Liver (tissue), 8 donors: ENCODE measurements at regions not wholly inside any gene's neighbourhood (a gene's known extent, or its start where the extent isn't known, plus 50 kb on each side); places are given as distances from the start of the nearest gene placed in this dataset.

Source experiments
- DNase-seq: peaks from one replicate; pipeline ENCODE4 v3.0.0-alpha.2; 2017; ENCODE audit warnings: low spot score
- H3K27ac ChIP-seq, 2 donors: one replicate each; pipeline ENCODE4 v1.7.0; 2013; ENCODE audit warnings: inconsistent platforms in 2 of 2, low read length in 2 of 2, control low read depth in 1 of 2, low read depth in 1 of 2, mild to moderate bottlenecking in 1 of 2
- H3K27me3 ChIP-seq, 4 donors: one replicate each; pipeline versions ENCODE4 v1.6.1 to v1.7.0; 2013; ENCODE audit warnings: low read length in 3 of 4, inconsistent platforms in 1 of 4, mild to moderate bottlenecking in 1 of 4, moderate library complexity in 1 of 4; ENCODE audit not compliant: control insufficient read depth in 4 of 4, insufficient read depth in 4 of 4
- H3K36me3 ChIP-seq, 4 donors: one replicate each; pipeline versions ENCODE4 v1.6.1 to v1.7.0; 2013; ENCODE audit warnings: low read length in 3 of 4, mild to moderate bottlenecking in 3 of 4, low read depth in 1 of 4, moderate library complexity in 1 of 4; ENCODE audit not compliant: control insufficient read depth in 4 of 4, insufficient read depth in 3 of 4
- H3K4me1 ChIP-seq, 4 donors: one replicate each; pipeline versions ENCODE4 v1.6.1 to v1.7.0; 2013; ENCODE audit warnings: low read length in 3 of 4, mild to moderate bottlenecking in 3 of 4, moderate library complexity in 1 of 4; ENCODE audit not compliant: control insufficient read depth in 4 of 4, insufficient read depth in 4 of 4
- H3K4me3 ChIP-seq, 3 donors: one replicate each; pipeline versions ENCODE4 v1.6.1 to v1.7.0; 2013; ENCODE audit warnings: low read length in 3 of 3, control low read depth in 1 of 3, low read depth in 1 of 3, mild to moderate bottlenecking in 1 of 3
- H3K9ac ChIP-seq, 2 donors: one replicate each; pipeline ENCODE4 v1.7.0; 2013; ENCODE audit warnings: low read length in 2 of 2, mild to moderate bottlenecking in 2 of 2, moderate library complexity in 2 of 2, control low read depth in 1 of 2, low read depth in 1 of 2
- H3K9me3 ChIP-seq, 4 donors: one replicate each; pipeline versions ENCODE4 v1.6.1 to v1.7.0; 2013; ENCODE audit warnings: low read length in 3 of 4; ENCODE audit not compliant: control insufficient read depth in 4 of 4
- EGR1 ChIP-seq, 2 donors: IDR thresholded peaks; 2 replicates each; pipeline ENCODE4 v1.6.1; 2016 to 2018; ENCODE audit warnings: antibody characterized with exemption in 2 of 2, low read depth in 2 of 2
- FOXA1 ChIP-seq: IDR thresholded peaks from 2 replicates; pipeline ENCODE4 v1.6.1; 2016; ENCODE audit warnings: antibody characterized with exemption
- FOXA2 ChIP-seq: IDR thresholded peaks from 2 replicates; pipeline ENCODE4 v1.6.1; 2016; ENCODE audit warnings: antibody characterized with exemption
- GABPA ChIP-seq, 2 donors: IDR thresholded peaks in 1 of 2; conservative IDR thresholded peaks in 1 of 2; 2 replicates each; pipeline ENCODE4 v1.6.1; 2016; ENCODE audit warnings: antibody characterized with exemption in 2 of 2, mild to moderate bottlenecking in 1 of 2, moderate library complexity in 1 of 2
- HNF4A ChIP-seq, 2 donors: conservative IDR thresholded peaks; 2 replicates each; pipeline ENCODE4 v1.6.1; 2016; ENCODE audit warnings: antibody characterized with exemption in 2 of 2, mild to moderate bottlenecking in 2 of 2
- HNF4G ChIP-seq: IDR thresholded peaks from 2 replicates; pipeline ENCODE4 v1.6.1; 2016; ENCODE audit warnings: antibody characterized with exemption
- JUND ChIP-seq, 2 donors: IDR thresholded peaks; 2 replicates each; pipeline ENCODE4 v1.6.1; 2016; ENCODE audit warnings: antibody characterized with exemption in 2 of 2
- NR2F2 ChIP-seq: IDR thresholded peaks from 2 replicates; pipeline ENCODE4 v1.6.1; 2016; ENCODE audit warnings: antibody characterized with exemption
- RAD21 ChIP-seq, 2 donors: IDR thresholded peaks; 2 replicates each; pipeline ENCODE4 v1.6.1; 2016; ENCODE audit warnings: antibody characterized with exemption in 2 of 2, mild to moderate bottlenecking in 2 of 2
- RXRA ChIP-seq, 2 donors: IDR thresholded peaks; 2 replicates each; pipeline ENCODE4 v1.6.1; 2017 to 2018; ENCODE audit warnings: antibody characterized with exemption in 2 of 2, mild to moderate bottlenecking in 1 of 2
- SP1 ChIP-seq: IDR thresholded peaks from 2 replicates; pipeline ENCODE4 v1.6.1; 2018; ENCODE audit warnings: antibody characterized with exemption, mild to moderate bottlenecking
- TAF1 ChIP-seq: conservative IDR thresholded peaks from 2 replicates; pipeline ENCODE4 v1.6.1; 2016; ENCODE audit warnings: antibody characterized with exemption, mild to moderate bottlenecking
- YY1 ChIP-seq: IDR thresholded peaks from 2 replicates; pipeline ENCODE4 v1.6.1; 2016; ENCODE audit warnings: antibody characterized with exemption, mild to moderate bottlenecking
- WGBS: extraction: QIAGEN DNeasy Blood & Tissue Kit; methylation state at CpG from one replicate; pipeline ENCODE4 v1.1.7; 2013; 5-methylcytosine and 5-hydroxymethylcytosine counted together
- TF ChIP-seq, protein P1 (sequence below): fragments of 150-350 bp; IDR thresholded peaks from 2 replicates; pipeline ENCODE4 v1.5.1; 2017; ENCODE audit warnings: improper control_type of control experiment, low read depth, low read length; ENCODE audit not compliant: missing input control
- TF ChIP-seq, protein P2 (sequence below): IDR thresholded peaks from 2 replicates; pipeline ENCODE4 v1.6.1; 2016; ENCODE audit warnings: antibody characterized with exemption
- TF ChIP-seq, protein P3 (sequence below): IDR thresholded peaks from 2 replicates; pipeline ENCODE4 v1.6.1; 2016; ENCODE audit warnings: antibody characterized with exemption, mild to moderate bottlenecking
- TF ChIP-seq, protein P4 (sequence below): IDR thresholded peaks from 2 replicates; pipeline ENCODE4 v1.6.1; 2016; ENCODE audit warnings: antibody characterized with exemption
- TF ChIP-seq, protein P5 (sequence below): IDR thresholded peaks from 2 replicates; pipeline ENCODE4 v1.6.1; 2016; ENCODE audit warnings: antibody characterized with exemption
- donor health status: healthy.
- donor health status: healthy.
- donor health status: healthy.
- donor health status: healthy.
- donor health status: healthy.

DNA sequence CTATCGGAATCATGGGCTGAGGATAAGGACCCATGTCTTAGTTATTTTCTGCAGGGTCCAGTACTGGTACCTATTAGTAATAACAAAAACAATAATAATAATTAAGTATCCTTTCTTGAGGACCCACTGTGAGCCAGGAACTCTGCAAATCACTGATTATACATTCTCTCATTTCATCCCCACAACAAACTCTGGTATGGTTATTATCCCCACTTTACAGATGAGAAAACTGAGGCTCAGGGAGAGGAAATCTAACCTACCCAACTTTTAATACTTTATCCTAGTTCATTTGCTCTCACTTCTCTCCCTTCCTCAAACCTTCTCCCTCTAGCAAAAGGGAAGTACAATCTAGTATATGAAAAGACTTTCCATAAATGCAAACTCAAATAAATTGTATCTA is 528.4 kb upstream of the PROK2 start:
- Histone ChIP-seq H3K9ac (no peak overlapping the region), H3K27me3 (no peaks in the 10 kb centered on the region), H3K27ac (no peak overlapping the region), H3K9me3 (no peaks in the 10 kb centered on the region), H3K4me1 (peaks cover 5 to 25% (median 17%) of the 10 kb centered on the region in 4 donors), H3K4me3 (no peak overlapping the region), H3K36me3 (no peaks in the 10 kb centered on the region)
- TF ChIP-seq TAF1: no peak
- TF ChIP-seq HNF4A (conservative IDR thresholded peaks at IDR 0.05): no peak
- no peak for TF ChIP-seq YY1
- no peak for TF ChIP-seq NR2F2
- TF ChIP-seq, protein P1, sequence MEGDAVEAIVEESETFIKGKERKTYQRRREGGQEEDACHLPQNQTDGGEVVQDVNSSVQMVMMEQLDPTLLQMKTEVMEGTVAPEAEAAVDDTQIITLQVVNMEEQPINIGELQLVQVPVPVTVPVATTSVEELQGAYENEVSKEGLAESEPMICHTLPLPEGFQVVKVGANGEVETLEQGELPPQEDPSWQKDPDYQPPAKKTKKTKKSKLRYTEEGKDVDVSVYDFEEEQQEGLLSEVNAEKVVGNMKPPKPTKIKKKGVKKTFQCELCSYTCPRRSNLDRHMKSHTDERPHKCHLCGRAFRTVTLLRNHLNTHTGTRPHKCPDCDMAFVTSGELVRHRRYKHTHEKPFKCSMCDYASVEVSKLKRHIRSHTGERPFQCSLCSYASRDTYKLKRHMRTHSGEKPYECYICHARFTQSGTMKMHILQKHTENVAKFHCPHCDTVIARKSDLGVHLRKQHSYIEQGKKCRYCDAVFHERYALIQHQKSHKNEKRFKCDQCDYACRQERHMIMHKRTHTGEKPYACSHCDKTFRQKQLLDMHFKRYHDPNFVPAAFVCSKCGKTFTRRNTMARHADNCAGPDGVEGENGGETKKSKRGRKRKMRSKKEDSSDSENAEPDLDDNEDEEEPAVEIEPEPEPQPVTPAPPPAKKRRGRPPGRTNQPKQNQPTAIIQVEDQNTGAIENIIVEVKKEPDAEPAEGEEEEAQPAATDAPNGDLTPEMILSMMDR: no peak
- TF ChIP-seq, protein P2, sequence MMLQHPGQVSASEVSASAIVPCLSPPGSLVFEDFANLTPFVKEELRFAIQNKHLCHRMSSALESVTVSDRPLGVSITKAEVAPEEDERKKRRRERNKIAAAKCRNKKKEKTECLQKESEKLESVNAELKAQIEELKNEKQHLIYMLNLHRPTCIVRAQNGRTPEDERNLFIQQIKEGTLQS: no peak
- no peak for TF ChIP-seq JUND (IDR thresholded peaks at IDR 0.05)
- TF ChIP-seq, protein P3, sequence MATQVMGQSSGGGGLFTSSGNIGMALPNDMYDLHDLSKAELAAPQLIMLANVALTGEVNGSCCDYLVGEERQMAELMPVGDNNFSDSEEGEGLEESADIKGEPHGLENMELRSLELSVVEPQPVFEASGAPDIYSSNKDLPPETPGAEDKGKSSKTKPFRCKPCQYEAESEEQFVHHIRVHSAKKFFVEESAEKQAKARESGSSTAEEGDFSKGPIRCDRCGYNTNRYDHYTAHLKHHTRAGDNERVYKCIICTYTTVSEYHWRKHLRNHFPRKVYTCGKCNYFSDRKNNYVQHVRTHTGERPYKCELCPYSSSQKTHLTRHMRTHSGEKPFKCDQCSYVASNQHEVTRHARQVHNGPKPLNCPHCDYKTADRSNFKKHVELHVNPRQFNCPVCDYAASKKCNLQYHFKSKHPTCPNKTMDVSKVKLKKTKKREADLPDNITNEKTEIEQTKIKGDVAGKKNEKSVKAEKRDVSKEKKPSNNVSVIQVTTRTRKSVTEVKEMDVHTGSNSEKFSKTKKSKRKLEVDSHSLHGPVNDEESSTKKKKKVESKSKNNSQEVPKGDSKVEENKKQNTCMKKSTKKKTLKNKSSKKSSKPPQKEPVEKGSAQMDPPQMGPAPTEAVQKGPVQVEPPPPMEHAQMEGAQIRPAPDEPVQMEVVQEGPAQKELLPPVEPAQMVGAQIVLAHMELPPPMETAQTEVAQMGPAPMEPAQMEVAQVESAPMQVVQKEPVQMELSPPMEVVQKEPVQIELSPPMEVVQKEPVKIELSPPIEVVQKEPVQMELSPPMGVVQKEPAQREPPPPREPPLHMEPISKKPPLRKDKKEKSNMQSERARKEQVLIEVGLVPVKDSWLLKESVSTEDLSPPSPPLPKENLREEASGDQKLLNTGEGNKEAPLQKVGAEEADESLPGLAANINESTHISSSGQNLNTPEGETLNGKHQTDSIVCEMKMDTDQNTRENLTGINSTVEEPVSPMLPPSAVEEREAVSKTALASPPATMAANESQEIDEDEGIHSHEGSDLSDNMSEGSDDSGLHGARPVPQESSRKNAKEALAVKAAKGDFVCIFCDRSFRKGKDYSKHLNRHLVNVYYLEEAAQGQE: no peak
- TF ChIP-seq, protein P4, sequence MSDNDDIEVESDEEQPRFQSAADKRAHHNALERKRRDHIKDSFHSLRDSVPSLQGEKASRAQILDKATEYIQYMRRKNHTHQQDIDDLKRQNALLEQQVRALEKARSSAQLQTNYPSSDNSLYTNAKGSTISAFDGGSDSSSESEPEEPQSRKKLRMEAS: no peak
- no peak for TF ChIP-seq FOXA1
- no peak for TF ChIP-seq EGR1 (IDR thresholded peaks at IDR 0.05; ENCODE audit: low read depth in 2 of 2)
- TF ChIP-seq HNF4G: no peak
- no peak for TF ChIP-seq FOXA2
- TF ChIP-seq, protein P5, sequence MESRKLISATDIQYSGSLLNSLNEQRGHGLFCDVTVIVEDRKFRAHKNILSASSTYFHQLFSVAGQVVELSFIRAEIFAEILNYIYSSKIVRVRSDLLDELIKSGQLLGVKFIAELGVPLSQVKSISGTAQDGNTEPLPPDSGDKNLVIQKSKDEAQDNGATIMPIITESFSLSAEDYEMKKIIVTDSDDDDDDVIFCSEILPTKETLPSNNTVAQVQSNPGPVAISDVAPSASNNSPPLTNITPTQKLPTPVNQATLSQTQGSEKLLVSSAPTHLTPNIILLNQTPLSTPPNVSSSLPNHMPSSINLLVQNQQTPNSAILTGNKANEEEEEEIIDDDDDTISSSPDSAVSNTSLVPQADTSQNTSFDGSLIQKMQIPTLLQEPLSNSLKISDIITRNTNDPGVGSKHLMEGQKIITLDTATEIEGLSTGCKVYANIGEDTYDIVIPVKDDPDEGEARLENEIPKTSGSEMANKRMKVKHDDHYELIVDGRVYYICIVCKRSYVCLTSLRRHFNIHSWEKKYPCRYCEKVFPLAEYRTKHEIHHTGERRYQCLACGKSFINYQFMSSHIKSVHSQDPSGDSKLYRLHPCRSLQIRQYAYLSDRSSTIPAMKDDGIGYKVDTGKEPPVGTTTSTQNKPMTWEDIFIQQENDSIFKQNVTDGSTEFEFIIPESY: no peak
- TF ChIP-seq GABPA (IDR thresholded peaks at IDR 0.05 in 1 of 2, conservative IDR thresholded peaks at IDR 0.05 in 1 of 2): no peak
- TF ChIP-seq RAD21 (IDR thresholded peaks at IDR 0.05): no peak
- no peak for TF ChIP-seq SP1
- TF ChIP-seq RXRA (IDR thresholded peaks at IDR 0.05): no peak
- 99% methylated on average over 1 of the region's 1 CpG for WGBS
- DNase-seq: no peak
